Lower leg skin (tissue), 4 donors: ENCODE measurements at regions not wholly inside any gene's neighbourhood (a gene's known extent, or its start where the extent isn't known, plus 50 kb on each side); places are given as distances from the start of the nearest gene placed in this dataset.

Experiments
- DNase-seq, 2 donors: peaks; one replicate each; pipeline ENCODE4 v3.0.0-alpha.2; 2019; ENCODE audit warnings: low spot score in 2 of 2
- H3K4me3 ChIP-seq: fragments of 200-600 bp; sonication (generic); 2 replicates; pipeline ENCODE4 v1.5.1; 2017; ENCODE audit warnings: mild to moderate bottlenecking, low read depth; ENCODE audit not compliant: poor library complexity, severe bottlenecking
- CTCF ChIP-seq, 3 donors: fragments of 450-650 bp; IDR thresholded peaks; one replicate each; pipeline ENCODE4 v1.5.1; 2016; ENCODE audit warnings: antibody characterized with exemption in 3 of 3, mild to moderate bottlenecking in 3 of 3, moderate library complexity in 2 of 3
- POLR2A ChIP-seq, 2 donors: fragments of 450-650 bp; IDR thresholded peaks; one replicate each; pipeline ENCODE4 v1.6.1; 2016 to 2017; ENCODE audit warnings: antibody characterized with exemption in 2 of 2, mild to moderate bottlenecking in 1 of 2, moderate library complexity in 1 of 2
- WGBS, 2 donors: methylation state at CpG; one replicate each; pipeline ENCODE4 v1.1.5; 2018; 5-methylcytosine and 5-hydroxymethylcytosine counted together
- intact Hi-C: fragments of 100-400 bp; cut with DNase I; formaldehyde crosslinking; loops from one replicate; pipeline ENCODE4 v1.15.0; 2023; ENCODE audit warnings: low total_unique reads

DNA sequence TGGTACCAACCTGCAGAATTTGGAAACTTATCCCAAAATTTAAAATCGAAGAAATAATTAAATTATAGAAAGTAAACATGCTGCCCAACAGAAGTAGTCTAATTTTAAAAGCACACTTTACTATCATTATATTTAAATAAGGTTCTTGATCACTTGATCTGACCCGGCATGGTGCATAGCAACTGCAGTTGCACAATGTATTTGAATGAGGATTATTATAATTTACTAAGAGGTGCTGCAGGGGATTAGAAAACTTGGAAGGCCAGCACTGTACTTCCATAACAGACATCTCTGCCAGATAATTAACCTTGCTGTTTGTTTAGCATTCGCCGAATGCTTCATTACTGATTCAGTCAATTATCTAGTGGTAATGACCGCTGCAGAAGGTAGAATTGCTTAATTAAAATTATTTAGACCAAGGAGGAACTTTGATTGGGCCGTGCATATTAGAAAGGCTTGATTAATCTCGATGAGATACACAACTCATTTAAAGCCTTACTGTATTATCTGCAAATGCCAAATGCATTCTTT is 971.6 kb downstream of the ZPLD1 start:
- WGBS, 2 donors = 53 to 59% methylated on average over 7 of the region's 7 CpGs
- no peak for DNase-seq
- H3K4me3 ChIP-seq = no peak overlapping the region
- intact Hi-C loops = no loop called here
- no peak for TF ChIP-seq POLR2A (IDR thresholded peaks at IDR 0.05)
- TF ChIP-seq CTCF (IDR thresholded peaks at IDR 0.05) = no peak

DNA sequence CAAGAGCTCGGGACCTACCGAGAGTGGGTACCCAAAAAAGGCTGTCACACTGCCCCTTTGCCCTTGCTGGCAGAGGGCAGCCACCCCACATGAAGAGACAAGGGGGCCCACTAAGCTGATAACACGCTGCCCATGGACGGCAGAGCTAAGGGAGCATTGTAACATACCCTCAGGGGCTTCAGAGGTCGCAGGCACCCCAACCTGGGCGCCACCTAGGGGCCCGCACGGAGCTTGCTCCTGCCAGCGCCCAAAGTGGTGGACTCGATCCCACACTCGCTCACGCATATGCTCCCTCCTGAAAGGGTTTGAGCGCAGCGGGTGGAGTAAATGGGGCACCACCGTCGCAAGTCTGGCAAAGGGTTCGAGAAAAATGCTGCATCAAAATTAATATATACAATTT is 975.4 kb downstream of the ZPLD1 start:
- no peak for DNase-seq
- 83 to 85% methylated on average over 15 to 17 of the region's 17 CpGs for WGBS, 2 donors
- intact Hi-C loops = no loop called here
- TF ChIP-seq POLR2A (IDR thresholded peaks at IDR 0.05) (no peak), CTCF (IDR thresholded peaks at IDR 0.05) (no peak)
- H3K4me3 ChIP-seq = no peak overlapping the region

DNA sequence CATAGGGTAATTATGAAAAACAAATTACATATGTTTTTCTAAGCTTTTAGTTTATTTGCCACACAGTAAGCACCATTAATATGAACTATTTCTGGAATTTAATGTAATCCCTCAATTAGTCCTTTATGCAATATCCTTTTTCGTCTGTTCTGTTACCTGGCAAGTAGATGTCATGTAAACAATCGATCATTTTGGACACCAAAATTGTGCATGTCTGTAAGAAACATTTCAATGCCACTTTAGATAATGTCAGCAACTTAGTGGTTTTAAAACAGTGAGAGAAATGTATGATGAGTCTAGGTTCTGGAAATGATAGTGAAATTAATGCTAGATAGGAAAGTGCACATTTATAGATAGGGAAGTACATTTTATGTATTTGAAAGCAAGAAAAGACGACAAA is 986.6 kb downstream of the ZPLD1 start:
- intact Hi-C loops = no loop called here
- 78 to 79% methylated on average over 3 of the region's 3 CpGs for WGBS, 2 donors
- no peak overlapping the region for H3K4me3 ChIP-seq
- no peak for TF ChIP-seq CTCF (IDR thresholded peaks at IDR 0.05)
- TF ChIP-seq POLR2A (IDR thresholded peaks at IDR 0.05) = no peak
- DNase-seq = no peak

GRCh38 chr3:103437883-103438282 is 1003.1 kb downstream of the ZPLD1 start:
- no peak overlapping the region for H3K4me3 ChIP-seq
- intact Hi-C loops = no loop called here
- TF ChIP-seq POLR2A (IDR thresholded peaks at IDR 0.05) (no peak), CTCF (IDR thresholded peaks at IDR 0.05) (no peak)
- no peak for DNase-seq
- 71 to 80% methylated on average over 4 of the region's 4 CpGs for whole genome bisulfite sequencing, 2 donors

DNA sequence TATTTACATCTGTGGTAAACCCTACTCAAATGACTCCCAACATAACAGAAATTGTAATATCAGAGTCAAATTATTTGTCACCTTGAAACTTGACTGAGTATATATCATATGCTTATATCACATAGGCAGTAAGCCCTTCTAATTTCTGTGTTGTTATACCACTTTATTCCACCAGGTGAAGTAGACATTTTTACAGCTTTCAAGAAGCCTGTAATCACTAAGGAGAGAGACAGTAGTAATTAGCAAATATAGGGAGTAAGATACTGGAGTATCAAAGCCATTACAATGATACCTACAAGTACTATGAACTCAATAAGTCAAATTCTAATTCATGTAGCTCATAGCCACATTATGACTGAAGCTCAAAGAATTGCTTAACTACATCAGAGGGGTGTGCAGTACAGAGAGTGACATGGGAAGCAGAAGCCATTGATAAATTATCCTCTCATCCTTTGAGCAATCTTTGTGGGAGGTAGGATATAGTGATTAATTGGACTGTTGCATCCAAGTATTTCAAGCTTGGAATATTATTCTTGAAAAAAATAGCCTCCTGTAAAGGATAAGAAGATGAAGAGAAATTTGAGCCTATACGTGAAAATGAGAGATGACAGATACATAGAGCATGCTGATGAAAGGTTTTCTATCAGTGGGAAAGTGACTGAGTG is 1005.9 kb downstream of the ZPLD1 start:
- WGBS, 2 donors = 47 to 57% methylated on average over 1 of the region's 1 CpG
- H3K4me3 ChIP-seq = no peak overlapping the region
- intact Hi-C loops = no loop called here
- no peak for DNase-seq
- no peak for TF ChIP-seq POLR2A (IDR thresholded peaks at IDR 0.05)

GRCh38 chr3:103446953-103447629 is 1012.3 kb downstream of the ZPLD1 start:
- 46 to 59% methylated on average over 10 of the region's 10 CpGs for WGBS, 2 donors

More at GRCh38 chr3:103446953-103447629, 1012.3 kb downstream of the ZPLD1 start:
- TF ChIP-seq CTCF (IDR thresholded peaks at IDR 0.05) = no peak
- no peak for TF ChIP-seq POLR2A (IDR thresholded peaks at IDR 0.05)
- no peak overlapping the region for H3K4me3 ChIP-seq
- intact Hi-C loops = no loop called here
- no peak for DNase-seq
